SK-N-SH (cell line): ENCODE measurements at regions not wholly inside any gene's neighbourhood (a gene's known extent, or its start where the extent isn't known, plus 50 kb on each side); places are given as distances from the start of the nearest gene placed in this dataset.

ENCODE experiments used
- CTCF ChIA-PET: fragments of 300-600, 350-600 bp; formaldehyde crosslinking; extraction: SDS; loops from one replicate; lab custom pipeline; 2021; lab: Yijun Ruan, JAX
- POLR2A ChIA-PET: fragments of 350-600 bp; sonication (Branson Sonifier 250); formaldehyde crosslinking; extraction: SDS; loops from one replicate; lab custom pipeline; 2020; ENCODE audit warnings: antibody characterized with exemption, inconsistent platforms; lab: Yijun Ruan, JAX
- DNase-seq: peaks from one replicate; pipeline ENCODE4 v3.0.0; 2012
- H2AFZ ChIP-seq: fragments of 200-600 bp; sonication (generic); 2 replicates; pipeline ENCODE4 v1.8.1; 2016; ENCODE audit warnings: antibody characterized with exemption, mild to moderate bottlenecking, low read depth
- H3F3A ChIP-seq: fragments of 200-600 bp; sonication (generic); replicated peaks from 2 replicates; pipeline ENCODE3; 2016; ENCODE audit warnings: antibody characterized with exemption, mild to moderate bottlenecking; ENCODE audit not compliant: insufficient read depth
- H3K27ac ChIP-seq, 2 experiments: fragments of 200-500 bp in 1 of 2; fragments of 200-600 bp in 1 of 2; sonication (Bioruptor generic) in 1 of 2; sonication (generic), shearing (Covaris generic) in 1 of 2; 2 replicates each; pipeline versions ENCODE4 v1.5.1 to v1.6.1; 2014 to 2016; ENCODE audit warnings: low read depth in 2 of 2, inconsistent platforms in 1 of 2, low read length in 1 of 2, mild to moderate bottlenecking in 1 of 2, mixed read lengths in 1 of 2
- H3K27me3 ChIP-seq: fragments of 200-600 bp; sonication (generic), shearing (Covaris generic); 2 replicates; pipeline ENCODE4 v1.6.1; 2016; ENCODE audit warnings: mixed run types; ENCODE audit not compliant: insufficient read depth
- H3K36me3 ChIP-seq, 2 experiments: fragments of 200-500 bp in 1 of 2; fragments of 200-600 bp in 1 of 2; sonication (Bioruptor generic) in 1 of 2; sonication (generic) in 1 of 2; replicated peaks in 1 of 2; 2 replicates each; pipeline versions ENCODE3 to v1.5.1; 2014 to 2016; ENCODE audit warnings: low read length in 1 of 2, mild to moderate bottlenecking in 1 of 2; ENCODE audit not compliant: insufficient read depth in 2 of 2, control insufficient read depth in 1 of 2
- H3K4me1 ChIP-seq, 2 experiments: fragments of 200-500 bp in 1 of 2; fragments of 200-600 bp in 1 of 2; sonication (Bioruptor generic) in 1 of 2; sonication (generic), shearing (Covaris generic) in 1 of 2; 2 replicates each; pipeline versions ENCODE4 v1.5.1 to v1.6.1; 2014 to 2016; ENCODE audit warnings: low read depth in 1 of 2, low read length in 1 of 2, mixed run types in 1 of 2; ENCODE audit not compliant: insufficient read depth in 2 of 2, control insufficient read depth in 1 of 2
- H3K4me2 ChIP-seq: fragments of 200-600 bp; sonication (generic), shearing (Covaris generic); 2 replicates; pipeline ENCODE4 v1.6.1; 2017; ENCODE audit warnings: mixed run types
- H3K4me3 ChIP-seq, 2 experiments: fragments of 200-500 bp in 1 of 2; fragments of 200-600 bp in 1 of 2; sonication (Bioruptor generic) in 1 of 2; sonication (generic), shearing (Covaris generic) in 1 of 2; 2 replicates each; pipeline versions ENCODE4 v1.5.1 to v1.8.1; 2014 to 2016; ENCODE audit warnings: low read depth in 2 of 2, inconsistent platforms in 1 of 2, low read length in 1 of 2, mild to moderate bottlenecking in 1 of 2, mixed read lengths in 1 of 2, moderate library complexity in 1 of 2
- H3K79me2 ChIP-seq: fragments of 200-600 bp; sonication (generic); 2 replicates; pipeline ENCODE4 v1.8.1; 2017; ENCODE audit warnings: mild to moderate bottlenecking; ENCODE audit not compliant: insufficient read depth
- H3K9ac ChIP-seq: fragments of 200-600 bp; sonication (generic); 2 replicates; pipeline ENCODE4 v1.6.1; 2017; ENCODE audit warnings: mixed run types
- H3K9me2 ChIP-seq: fragments of 200-600 bp; sonication (generic); 2 replicates; pipeline ENCODE4 v1.6.1; 2017; ENCODE audit warnings: mixed run types
- H3K9me3 ChIP-seq: fragments of 200-600 bp; sonication (generic); 2 replicates; pipeline ENCODE4 v1.6.1; 2017; ENCODE audit warnings: mixed run types, mild to moderate bottlenecking, moderate library complexity
- H4K20me1 ChIP-seq: fragments of 200-600 bp; sonication (generic); 2 replicates; pipeline ENCODE4 v1.6.1; 2017; ENCODE audit warnings: mild to moderate bottlenecking, mixed run types; ENCODE audit not compliant: insufficient read depth
- CHD2 ChIP-seq: fragments of 150-350 bp; IDR thresholded peaks from 2 replicates; pipeline ENCODE4 v1.6.1; 2018; ENCODE audit warnings: low read length; ENCODE audit not compliant: partially characterized antibody
- FOSL2 ChIP-seq: IDR thresholded peaks from 2 replicates; pipeline ENCODE4 v1.4.0; 2012; ENCODE audit warnings: low read depth, mild to moderate bottlenecking, moderate library complexity, borderline replicate concordance
- FOXJ3 ChIP-seq: sonication (generic); formaldehyde crosslinking; IDR thresholded peaks from 2 replicates; pipeline ENCODE4 v1.5.1; 2020; ENCODE audit warnings: mild to moderate bottlenecking, missing genetic modification reagents
- GATA2 ChIP-seq: sonication (generic); formaldehyde crosslinking; IDR thresholded peaks from 2 replicates; pipeline ENCODE4 v1.5.0; 2020; ENCODE audit warnings: mild to moderate bottlenecking, missing genetic modification reagents
- NFIC ChIP-seq: IDR thresholded peaks from 2 replicates; pipeline ENCODE4 v1.4.0; 2012; ENCODE audit warnings: borderline replicate concordance
- NRF1 ChIP-seq: IDR thresholded peaks from 2 replicates; pipeline ENCODE4 v1.6.1; 2012; ENCODE audit warnings: low read depth, mild to moderate bottlenecking, low read length
- SMC3 ChIP-seq: IDR thresholded peaks from 2 replicates; pipeline ENCODE4 v1.6.1; 2012; ENCODE audit warnings: low read depth, low read length, improper control_type of control experiment
- TCF12 ChIP-seq: IDR thresholded peaks from 2 replicates; pipeline ENCODE4 v1.4.0; 2012
- TEAD4 ChIP-seq: IDR thresholded peaks from 2 replicates; pipeline ENCODE4 v1.4.0; 2012; ENCODE audit warnings: mild to moderate bottlenecking, borderline replicate concordance; ENCODE audit not compliant: insufficient read depth
- WGBS: methylation state at CpG from one replicate; pipeline ENCODE4 v1.1.6; 2017; ENCODE audit warnings: low lambda C conversion rate; 5-methylcytosine and 5-hydroxymethylcytosine counted together
- TF ChIP-seq, protein P1 (sequence below): IDR thresholded peaks from 2 replicates; pipeline ENCODE4 v1.4.0; 2012; ENCODE audit warnings: low read depth
- TF ChIP-seq, protein P2 (sequence below): fragments of 200-600 bp; sonication (generic); IDR thresholded peaks from 2 replicates; pipeline ENCODE4 v1.6.1; 2017; ENCODE audit warnings: antibody characterized with exemption, mild to moderate bottlenecking, moderate library complexity
- TF ChIP-seq, protein P3 (sequence below): IDR thresholded peaks from 2 replicates; pipeline ENCODE4; 2012

DNA sequence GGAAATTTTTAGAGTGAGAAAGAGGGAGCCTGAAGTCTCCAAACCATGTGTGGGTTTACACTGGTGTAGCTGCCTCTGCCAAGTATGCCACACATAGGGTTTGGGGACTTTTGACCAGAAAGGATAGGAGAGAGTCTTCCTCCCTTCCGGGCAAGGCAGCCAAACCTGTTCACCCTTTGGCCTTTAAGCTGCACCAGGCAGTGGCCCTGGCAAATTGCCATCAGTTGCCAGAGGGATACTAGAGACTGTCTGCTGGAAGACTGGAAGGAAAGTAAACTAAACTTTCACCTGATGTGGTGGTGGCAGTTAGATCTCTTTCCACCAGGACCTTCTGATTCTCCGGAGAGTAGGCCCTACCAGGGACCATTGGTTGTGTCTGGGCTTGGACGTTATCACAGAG, 1263.2 kb downstream of the FAM181B start:
- Histone ChIP-seq H2AFZ (no peak overlapping the region), H3K27ac (no peak overlapping the region), H3K36me3 (no peaks in the 10 kb centered on the region)
- 7% methylated on average over 3 of the region's 3 CpGs for WGBS
- no peak for TF ChIP-seq FOXJ3 (CRISPR knock-in tag)
- no peak for TF ChIP-seq FOSL2
- TF ChIP-seq, protein P1, sequence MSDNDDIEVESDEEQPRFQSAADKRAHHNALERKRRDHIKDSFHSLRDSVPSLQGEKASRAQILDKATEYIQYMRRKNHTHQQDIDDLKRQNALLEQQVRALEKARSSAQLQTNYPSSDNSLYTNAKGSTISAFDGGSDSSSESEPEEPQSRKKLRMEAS: no peak
- no peak for TF ChIP-seq NRF1
- TF ChIP-seq GATA2 (CRISPR knock-in tag): no peak
- no peak for TF ChIP-seq NFIC
- TF ChIP-seq CHD2: no peak
- no peak for TF ChIP-seq SMC3
- no peak for TF ChIP-seq TCF12
- TF ChIP-seq, protein P2, sequence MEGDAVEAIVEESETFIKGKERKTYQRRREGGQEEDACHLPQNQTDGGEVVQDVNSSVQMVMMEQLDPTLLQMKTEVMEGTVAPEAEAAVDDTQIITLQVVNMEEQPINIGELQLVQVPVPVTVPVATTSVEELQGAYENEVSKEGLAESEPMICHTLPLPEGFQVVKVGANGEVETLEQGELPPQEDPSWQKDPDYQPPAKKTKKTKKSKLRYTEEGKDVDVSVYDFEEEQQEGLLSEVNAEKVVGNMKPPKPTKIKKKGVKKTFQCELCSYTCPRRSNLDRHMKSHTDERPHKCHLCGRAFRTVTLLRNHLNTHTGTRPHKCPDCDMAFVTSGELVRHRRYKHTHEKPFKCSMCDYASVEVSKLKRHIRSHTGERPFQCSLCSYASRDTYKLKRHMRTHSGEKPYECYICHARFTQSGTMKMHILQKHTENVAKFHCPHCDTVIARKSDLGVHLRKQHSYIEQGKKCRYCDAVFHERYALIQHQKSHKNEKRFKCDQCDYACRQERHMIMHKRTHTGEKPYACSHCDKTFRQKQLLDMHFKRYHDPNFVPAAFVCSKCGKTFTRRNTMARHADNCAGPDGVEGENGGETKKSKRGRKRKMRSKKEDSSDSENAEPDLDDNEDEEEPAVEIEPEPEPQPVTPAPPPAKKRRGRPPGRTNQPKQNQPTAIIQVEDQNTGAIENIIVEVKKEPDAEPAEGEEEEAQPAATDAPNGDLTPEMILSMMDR: no peak
- TF ChIP-seq, all 33 proteins: peak for 0
- H3K9me3 ChIP-seq: no peaks in the 10 kb centered on the region
- POLR2A ChIA-PET: no interaction called here
- H3K4me3 ChIP-seq: no peak overlapping the region
- DNase-seq: no peak
- H3K4me2 ChIP-seq: no peak overlapping the region
- H3K79me2 ChIP-seq: no peaks in the 10 kb centered on the region
- H4K20me1 ChIP-seq: no peaks in the 10 kb centered on the region
- no peaks in the 10 kb centered on the region for H3K27me3 ChIP-seq
- no peaks in the 10 kb centered on the region for H3F3A ChIP-seq
- H3K9me2 ChIP-seq: no peaks in the 10 kb centered on the region
- H3K4me1 ChIP-seq: no peaks in the 10 kb centered on the region
- CTCF ChIA-PET: no interaction called here
- no peak overlapping the region for H3K9ac ChIP-seq

DNA sequence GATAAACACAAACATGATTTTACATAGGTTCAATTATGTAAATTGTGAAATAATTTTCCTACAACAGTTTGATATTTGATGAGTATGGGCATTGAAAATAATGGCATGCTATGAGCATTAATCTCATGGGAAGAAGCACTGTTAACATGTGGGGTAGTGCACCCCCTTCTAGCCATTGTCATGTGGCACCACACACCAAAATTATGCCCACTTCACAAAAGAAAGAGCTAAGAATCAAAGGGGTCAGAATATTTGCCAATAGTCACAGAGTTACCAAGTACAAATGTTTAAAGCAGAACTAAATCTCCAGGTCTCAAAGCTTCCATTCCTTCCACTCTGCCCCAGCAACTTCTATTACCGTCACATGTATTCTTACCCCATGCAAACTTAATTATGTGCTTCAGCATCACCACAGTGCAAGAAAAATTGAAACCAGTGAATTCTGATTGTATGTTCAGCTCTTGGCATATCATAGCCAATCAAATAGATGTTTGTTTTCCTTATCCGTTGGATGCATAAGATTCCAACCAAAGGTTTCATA, 1273.8 kb downstream of the FAM181B start:
- POLR2A ChIA-PET: no interaction called here

More for the DNA sequence above, 1273.8 kb downstream of the FAM181B start:
- Histone ChIP-seq H3K4me3 (no peak overlapping the region), H3K36me3 (no peaks in the 10 kb centered on the region), H3K9me2 (no peaks in the 10 kb centered on the region), H3K9me3 (no peaks in the 10 kb centered on the region)
- TF ChIP-seq, protein P3, sequence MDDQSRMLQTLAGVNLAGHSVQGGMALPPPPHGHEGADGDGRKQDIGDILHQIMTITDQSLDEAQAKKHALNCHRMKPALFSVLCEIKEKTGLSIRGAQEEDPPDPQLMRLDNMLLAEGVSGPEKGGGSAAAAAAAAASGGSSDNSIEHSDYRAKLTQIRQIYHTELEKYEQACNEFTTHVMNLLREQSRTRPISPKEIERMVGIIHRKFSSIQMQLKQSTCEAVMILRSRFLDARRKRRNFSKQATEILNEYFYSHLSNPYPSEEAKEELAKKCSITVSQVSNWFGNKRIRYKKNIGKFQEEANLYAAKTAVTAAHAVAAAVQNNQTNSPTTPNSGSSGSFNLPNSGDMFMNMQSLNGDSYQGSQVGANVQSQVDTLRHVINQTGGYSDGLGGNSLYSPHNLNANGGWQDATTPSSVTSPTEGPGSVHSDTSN: no peak
- TF ChIP-seq TEAD4 (no peak), GATA2 (CRISPR knock-in tag) (no peak), TCF12 (no peak)
- TF ChIP-seq, all 33 proteins: peak for 0
- no peak overlapping the region for H3K9ac ChIP-seq
- H3K4me2 ChIP-seq: no peak overlapping the region
- no peak overlapping the region for H2AFZ ChIP-seq
- CTCF ChIA-PET: no interaction called here
- WGBS: 40% methylated on average over 2 of the region's 2 CpGs
- no peak for DNase-seq
- no peaks in the 10 kb centered on the region for H4K20me1 ChIP-seq
- no peaks in the 10 kb centered on the region for H3K79me2 ChIP-seq
- H3K4me1 ChIP-seq: no peaks in the 10 kb centered on the region
- H3F3A ChIP-seq: no peaks in the 10 kb centered on the region
- H3K27me3 ChIP-seq: no peaks in the 10 kb centered on the region
- no peak overlapping the region for H3K27ac ChIP-seq
